OCI-LY7 (cell line): ENCODE measurements at regions not wholly inside any gene's neighbourhood (a gene's known extent, or its start where the extent isn't known, plus 50 kb on each side); places are given as distances from the start of the nearest gene placed in this dataset.

Experiments
- CTCF ChIP-seq: fragments of 200-600 bp; sonication (generic); conservative IDR thresholded peaks from 2 replicates; pipeline ENCODE4 v1.5.1; 2014; ENCODE audit warnings: mild to moderate bottlenecking, antibody characterized with exemption, low read length, moderate library complexity, mixed read lengths
- EZH2phosphoT487 ChIP-seq: fragments of 200-600 bp; sonication (generic); IDR thresholded peaks from 2 replicates; pipeline ENCODE4 v1.6.1; 2018; ENCODE audit warnings: low read depth, borderline replicate concordance, mild to moderate bottlenecking, mixed run types, antibody characterized with exemption, low read length, moderate library complexity, mixed read lengths

GRCh38 chr5:161030229-161030628 lies 178.2 kb upstream of the ATP10B start:
- TF ChIP-seq CTCF, result no peak
- TF ChIP-seq EZH2phosphoT487, result no peak
